Endothelial cell of umbilical vein (primary cell): ENCODE measurements at regions not wholly inside any gene's neighbourhood (a gene's known extent, or its start where the extent isn't known, plus 50 kb on each side); places are given as distances from the start of the nearest gene placed in this dataset.

Experiments used
- BruUV-seq: library from RNA; stranded (reverse); fragments of 400-500 nt; replicated peaks from 2 replicates; lab custom pipeline; 2021; lab: Mats Ljungman, UMichigan
- CTCF ChIA-PET: fragments of 300-600, 350-600 bp; sonication (Branson Sonifier 250); formaldehyde crosslinking; loops from one replicate; lab custom pipeline; 2021; ENCODE audit warnings: antibody characterized with exemption, inconsistent platforms; lab: Charles Lee
- POLR2A ChIA-PET: fragments of 300-600, 350-600 bp; sonication (Branson Sonifier 250); formaldehyde crosslinking; loops from one replicate; lab custom pipeline; 2021; ENCODE audit warnings: antibody characterized with exemption, inconsistent platforms; lab: Charles Lee
- DNase-seq: peaks from one replicate; pipeline ENCODE4 v3.0.0-alpha.2; 2011; ENCODE audit warnings: low read depth, low spot score
- FAIRE-seq: peaks from 2 replicates; lab custom pipeline; 2011; peaks lifted over from hg19 to GRCh38; lab: Jason Lieb, UNC
- H2AFZ ChIP-seq: 2 replicates; pipeline ENCODE4 v1.6.0; 2012; ENCODE audit warnings: low read depth, low read length, control low read depth, inconsistent platforms
- H3K27ac ChIP-seq: 2 replicates; pipeline ENCODE4 v1.5.1; 2011; ENCODE audit warnings: low read depth, mild to moderate bottlenecking, control low read depth, low read length, moderate library complexity; ENCODE audit not compliant: insufficient read depth
- H3K27me3 ChIP-seq, 2 experiments: 2 replicates each; pipeline versions ENCODE4 v1.6.0 to v1.6.1; 2011; ENCODE audit warnings: low read length in 2 of 2, mixed read lengths in 1 of 2; ENCODE audit not compliant: control insufficient read depth in 2 of 2, insufficient read depth in 2 of 2
- H3K36me3 ChIP-seq, 2 experiments: 2 replicates in 1 of 2; 3 replicates in 1 of 2; pipeline ENCODE4 v1.5.1; 2011; ENCODE audit warnings: low read length in 2 of 2, mild to moderate bottlenecking in 1 of 2, moderate library complexity in 1 of 2; ENCODE audit not compliant: control insufficient read depth in 2 of 2, insufficient read depth in 2 of 2; ENCODE audit errors: extremely low read depth in 1 of 2
- H3K4me1 ChIP-seq: 3 replicates; pipeline ENCODE4 v1.5.1; 2011; ENCODE audit warnings: mild to moderate bottlenecking, low read length; ENCODE audit not compliant: control insufficient read depth, insufficient read depth; ENCODE audit errors: extremely low read depth
- H3K4me2 ChIP-seq: 2 replicates; pipeline ENCODE4 v1.6.1; 2011; ENCODE audit warnings: low read length, control low read depth, mixed read lengths; ENCODE audit not compliant: insufficient read depth
- H3K4me3 ChIP-seq, 3 experiments: fragments of 200-600 bp in 1 of 3; sonication (generic), shearing (Covaris generic) in 1 of 3; replicated peaks in 1 of 3; 2 replicates each; pipeline ENCODE4 v1.5.1; 2011 to 2016; ENCODE audit warnings: control low read depth in 3 of 3, low read length in 3 of 3, mild to moderate bottlenecking in 2 of 3, inconsistent platforms in 1 of 3, low read depth in 1 of 3, moderate library complexity in 1 of 3; ENCODE audit not compliant: insufficient read depth in 1 of 3
- H3K79me2 ChIP-seq: 2 replicates; pipeline ENCODE4 v1.6.0; 2012; ENCODE audit warnings: low read length, inconsistent platforms; ENCODE audit not compliant: control insufficient read depth, insufficient read depth
- H3K9ac ChIP-seq: replicated peaks from 2 replicates; pipeline ENCODE3; 2011; ENCODE audit warnings: low read length, control low read depth; ENCODE audit not compliant: insufficient read depth; ENCODE audit errors: extremely low read depth
- H3K9me1 ChIP-seq: replicated peaks from 3 replicates; pipeline ENCODE4 v1.6.0; 2011; ENCODE audit warnings: mild to moderate bottlenecking, low read length; ENCODE audit not compliant: control insufficient read depth, insufficient read depth; ENCODE audit errors: extremely low read depth
- H3K9me3 ChIP-seq: replicated peaks from 2 replicates; pipeline ENCODE4 v1.5.1; 2012; ENCODE audit warnings: low read length, inconsistent platforms; ENCODE audit not compliant: control insufficient read depth, insufficient read depth
- H4K20me1 ChIP-seq: replicated peaks from 2 replicates; pipeline ENCODE3; 2011; ENCODE audit warnings: mild to moderate bottlenecking, low read length; ENCODE audit not compliant: control insufficient read depth, insufficient read depth; ENCODE audit errors: extremely low read depth
- EZH2 ChIP-seq: IDR thresholded peaks from 2 replicates; pipeline ENCODE4 v1.6.1; 2012; ENCODE audit warnings: borderline replicate concordance, low read depth, mild to moderate bottlenecking, moderate library complexity, low read length, inconsistent platforms; ENCODE audit not compliant: severe bottlenecking
- FOS ChIP-seq: IDR thresholded peaks from 2 replicates; pipeline ENCODE4 v1.6.1; 2011; ENCODE audit warnings: mild to moderate bottlenecking, low read length, moderate library complexity, borderline replicate concordance; ENCODE audit not compliant: insufficient read depth
- GATA2 ChIP-seq: IDR thresholded peaks from 2 replicates; pipeline ENCODE4 v1.7.0; 2011; ENCODE audit warnings: low read depth, mild to moderate bottlenecking, moderate library complexity, mixed read lengths, low read length; ENCODE audit not compliant: insufficient read length, insufficient read depth
- JUN ChIP-seq: IDR thresholded peaks from 2 replicates; pipeline ENCODE4 v1.6.1; 2011; ENCODE audit warnings: borderline replicate concordance, low read depth; ENCODE audit not compliant: insufficient read length, insufficient read depth
- MAX ChIP-seq: IDR thresholded peaks from 2 replicates; pipeline ENCODE4 v1.6.1; 2011; ENCODE audit not compliant: insufficient read depth, insufficient read length
- MYC ChIP-seq: IDR thresholded peaks from one replicate; pipeline ENCODE4 v1.6.1; 2011; ENCODE audit warnings: mild to moderate bottlenecking, low read depth, low read length
- POLR2A ChIP-seq: IDR thresholded peaks from 2 replicates; pipeline ENCODE4 v1.6.1; 2012; ENCODE audit warnings: low read depth, mild to moderate bottlenecking, control low read depth, low read length
- POLR2AphosphoS5 ChIP-seq: IDR thresholded peaks from 2 replicates; pipeline ENCODE4 v1.6.1; 2012; ENCODE audit warnings: low read depth, mild to moderate bottlenecking, control low read depth, low read length, moderate library complexity; ENCODE audit not compliant: insufficient read depth
- dilution Hi-C: fragments of 300-500 bp; cut with MboI; formaldehyde crosslinking; loops from one replicate; pipeline ENCODE4 v1.15.0; 2019; ENCODE audit warnings: low sequenced_read_pairs; ENCODE audit not compliant: extremely low pct_ligation_motif_present
- intact Hi-C: fragments of 100-400 bp; cut with micrococcal nuclease; formaldehyde crosslinking; loops from one replicate; pipeline ENCODE4 v1.10.0; 2022
- TF ChIP-seq, protein P1 (sequence below), 2 donors: IDR thresholded peaks; 1 replicate in 1 of 2; 2 replicates in 1 of 2; pipeline ENCODE4 v1.5.1; 2011; ENCODE audit warnings: low read length in 2 of 2, mild to moderate bottlenecking in 2 of 2, moderate library complexity in 2 of 2, control low read depth in 1 of 2, inconsistent platforms in 1 of 2, low read depth in 1 of 2; ENCODE audit not compliant: insufficient read depth in 1 of 2; ENCODE audit errors: extremely low read depth in 1 of 2

GRCh38 chr10:33459602-33460001 is 125.1 kb upstream of the NRP1 start:
- DNase-seq (no peak), FAIRE-seq (no peak)
- Histone ChIP-seq H3K9ac (no peak overlapping the region), H3K9me3 (no peaks in the 10 kb centered on the region), H2AFZ (no peak overlapping the region), H3K79me2 (no peaks in the 10 kb centered on the region), H3K27me3 (peaks cover 0 to 2% of the 10 kb centered on the region in 2 experiments), H4K20me1 (no peaks in the 10 kb centered on the region), H3K9me1 (no peaks in the 10 kb centered on the region), H3K4me2 (no peak overlapping the region), H3K36me3 (no peaks in the 10 kb centered on the region), H3K4me1 (no peaks in the 10 kb centered on the region), H3K27ac (no peak overlapping the region), H3K4me3 (no peak overlapping the region)
- intact Hi-C loops (no loop called here), dilution Hi-C loops (no loop called here)
- CTCF ChIA-PET, result no interaction called here
- no TSS peak for BruUV-seq
- TF ChIP-seq, protein P1, sequence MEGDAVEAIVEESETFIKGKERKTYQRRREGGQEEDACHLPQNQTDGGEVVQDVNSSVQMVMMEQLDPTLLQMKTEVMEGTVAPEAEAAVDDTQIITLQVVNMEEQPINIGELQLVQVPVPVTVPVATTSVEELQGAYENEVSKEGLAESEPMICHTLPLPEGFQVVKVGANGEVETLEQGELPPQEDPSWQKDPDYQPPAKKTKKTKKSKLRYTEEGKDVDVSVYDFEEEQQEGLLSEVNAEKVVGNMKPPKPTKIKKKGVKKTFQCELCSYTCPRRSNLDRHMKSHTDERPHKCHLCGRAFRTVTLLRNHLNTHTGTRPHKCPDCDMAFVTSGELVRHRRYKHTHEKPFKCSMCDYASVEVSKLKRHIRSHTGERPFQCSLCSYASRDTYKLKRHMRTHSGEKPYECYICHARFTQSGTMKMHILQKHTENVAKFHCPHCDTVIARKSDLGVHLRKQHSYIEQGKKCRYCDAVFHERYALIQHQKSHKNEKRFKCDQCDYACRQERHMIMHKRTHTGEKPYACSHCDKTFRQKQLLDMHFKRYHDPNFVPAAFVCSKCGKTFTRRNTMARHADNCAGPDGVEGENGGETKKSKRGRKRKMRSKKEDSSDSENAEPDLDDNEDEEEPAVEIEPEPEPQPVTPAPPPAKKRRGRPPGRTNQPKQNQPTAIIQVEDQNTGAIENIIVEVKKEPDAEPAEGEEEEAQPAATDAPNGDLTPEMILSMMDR (IDR thresholded peaks at IDR 0.05; ENCODE audit: extremely low read depth in 1 of 2, insufficient read depth in 1 of 2, low read depth in 1 of 2, low read length in 2 of 2), result no peak
- no peak for TF ChIP-seq POLR2A
- no peak for TF ChIP-seq GATA2
- TF ChIP-seq MYC, result no peak
- no peak for TF ChIP-seq EZH2
- no peak for TF ChIP-seq FOS
- no peak for TF ChIP-seq MAX
- TF ChIP-seq POLR2AphosphoS5, result no peak
- TF ChIP-seq JUN, result no peak
- POLR2A ChIA-PET, result no interaction called here
